Lower leg skin (tissue), 4 donors: ENCODE measurements at regions not wholly inside any gene's neighbourhood (a gene's known extent, or its start where the extent isn't known, plus 50 kb on each side); places are given as distances from the start of the nearest gene placed in this dataset.
"Not testable (repeated sequence)": the region's sequence is repeated elsewhere in the genome, so short reads cannot be mapped to it uniquely, and the experiment has no call there.

Experiments
- DNase-seq, 2 donors: peaks; one replicate each; pipeline ENCODE4 v3.0.0-alpha.2; 2019; ENCODE audit warnings: low spot score in 2 of 2
- H3K4me3 ChIP-seq: fragments of 200-600 bp; sonication (generic); 2 replicates; pipeline ENCODE4 v1.5.1; 2017; ENCODE audit warnings: mild to moderate bottlenecking, low read depth; ENCODE audit not compliant: poor library complexity, severe bottlenecking
- POLR2A ChIP-seq, 2 donors: fragments of 450-650 bp; IDR thresholded peaks; one replicate each; pipeline ENCODE4 v1.6.1; 2016 to 2017; ENCODE audit warnings: antibody characterized with exemption in 2 of 2, mild to moderate bottlenecking in 1 of 2, moderate library complexity in 1 of 2
- whole genome bisulfite sequencing, 2 donors: methylation state at CpG; one replicate each; pipeline ENCODE4 v1.1.5; 2018; 5-methylcytosine and 5-hydroxymethylcytosine counted together
- intact Hi-C: fragments of 100-400 bp; cut with DNase I; formaldehyde crosslinking; loops from one replicate; pipeline ENCODE4 v1.15.0; 2023; ENCODE audit warnings: low total_unique reads
- TF ChIP-seq, protein P1 (sequence below), 3 donors: fragments of 450-650 bp; IDR thresholded peaks; one replicate each; pipeline ENCODE4 v1.5.1; 2016; ENCODE audit warnings: antibody characterized with exemption in 3 of 3, mild to moderate bottlenecking in 3 of 3, moderate library complexity in 2 of 3

DNA sequence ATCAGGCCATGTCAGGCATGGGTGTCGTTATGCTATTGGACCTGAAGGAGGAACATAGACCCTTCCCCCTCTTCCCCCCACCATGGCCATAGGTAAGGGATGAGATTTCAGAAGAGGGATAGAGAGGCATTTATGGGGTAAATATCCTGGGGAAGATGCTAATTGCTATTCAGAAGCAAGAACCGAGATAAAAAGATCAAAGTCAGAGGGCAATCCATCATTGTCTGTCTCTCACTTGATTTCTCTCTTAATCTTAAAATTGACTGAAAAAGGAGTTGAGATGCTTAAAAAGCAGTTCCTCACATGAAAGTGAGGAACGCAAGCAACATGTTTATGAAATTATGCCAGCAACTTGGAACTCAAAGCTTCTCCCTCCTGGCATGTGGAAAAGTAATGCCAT is 212.0 kb downstream of the RPAP3 start:
- no peak overlapping the region for H3K4me3 ChIP-seq
- TF ChIP-seq, protein P1, sequence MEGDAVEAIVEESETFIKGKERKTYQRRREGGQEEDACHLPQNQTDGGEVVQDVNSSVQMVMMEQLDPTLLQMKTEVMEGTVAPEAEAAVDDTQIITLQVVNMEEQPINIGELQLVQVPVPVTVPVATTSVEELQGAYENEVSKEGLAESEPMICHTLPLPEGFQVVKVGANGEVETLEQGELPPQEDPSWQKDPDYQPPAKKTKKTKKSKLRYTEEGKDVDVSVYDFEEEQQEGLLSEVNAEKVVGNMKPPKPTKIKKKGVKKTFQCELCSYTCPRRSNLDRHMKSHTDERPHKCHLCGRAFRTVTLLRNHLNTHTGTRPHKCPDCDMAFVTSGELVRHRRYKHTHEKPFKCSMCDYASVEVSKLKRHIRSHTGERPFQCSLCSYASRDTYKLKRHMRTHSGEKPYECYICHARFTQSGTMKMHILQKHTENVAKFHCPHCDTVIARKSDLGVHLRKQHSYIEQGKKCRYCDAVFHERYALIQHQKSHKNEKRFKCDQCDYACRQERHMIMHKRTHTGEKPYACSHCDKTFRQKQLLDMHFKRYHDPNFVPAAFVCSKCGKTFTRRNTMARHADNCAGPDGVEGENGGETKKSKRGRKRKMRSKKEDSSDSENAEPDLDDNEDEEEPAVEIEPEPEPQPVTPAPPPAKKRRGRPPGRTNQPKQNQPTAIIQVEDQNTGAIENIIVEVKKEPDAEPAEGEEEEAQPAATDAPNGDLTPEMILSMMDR (IDR thresholded peaks at IDR 0.05), result no peak
- no peak for TF ChIP-seq POLR2A (IDR thresholded peaks at IDR 0.05)
- intact Hi-C loops, result no loop called here
- DNase-seq, result no peak
- 31 to 49% methylated on average over 3 of the region's 3 CpGs for WGBS, 2 donors

DNA sequence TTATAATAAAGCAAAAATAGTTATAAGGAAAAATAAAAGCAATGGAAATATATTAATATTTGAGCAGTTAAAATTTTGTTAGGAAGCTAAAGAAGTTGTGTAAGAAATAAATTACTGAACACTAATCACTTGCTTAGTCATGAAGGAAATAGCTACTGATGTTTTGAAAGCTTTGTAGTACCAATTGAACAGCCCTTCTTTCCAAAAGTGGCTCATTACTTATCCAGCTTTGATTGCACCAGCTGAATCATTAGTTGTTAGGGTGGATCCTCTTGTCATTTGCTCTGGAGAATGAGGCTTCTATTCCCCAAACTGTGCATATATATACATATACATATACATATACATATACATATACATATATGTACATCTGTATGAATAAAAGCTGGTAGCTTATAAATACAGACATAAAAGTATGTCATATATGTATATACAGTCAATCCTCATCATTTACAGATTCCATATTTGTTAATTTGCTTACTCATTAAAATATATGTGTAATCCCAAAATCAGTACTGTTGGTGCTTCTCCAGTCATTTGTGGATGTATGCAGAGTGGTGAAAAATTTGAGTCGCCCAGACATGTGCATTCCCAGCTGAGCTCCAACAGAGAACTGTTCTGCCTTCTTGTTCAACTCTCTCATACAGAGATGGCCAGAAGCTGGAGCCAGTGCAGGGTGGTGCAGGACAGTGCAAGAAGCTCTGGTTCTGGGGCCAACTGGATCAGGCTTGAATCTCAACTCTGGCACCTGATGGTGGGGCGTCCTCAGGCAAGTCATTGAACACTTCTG is 214.1 kb downstream of the RPAP3 start:
- no peak overlapping the region for H3K4me3 ChIP-seq
- intact Hi-C loops, result no loop called here
- DNase-seq, result no peak
- 58 to 67% methylated on average over 2 of the region's 2 CpGs for WGBS, 2 donors
- no peak for TF ChIP-seq POLR2A (IDR thresholded peaks at IDR 0.05)
- TF ChIP-seq, protein P1 (IDR thresholded peaks at IDR 0.05), result no peak

DNA sequence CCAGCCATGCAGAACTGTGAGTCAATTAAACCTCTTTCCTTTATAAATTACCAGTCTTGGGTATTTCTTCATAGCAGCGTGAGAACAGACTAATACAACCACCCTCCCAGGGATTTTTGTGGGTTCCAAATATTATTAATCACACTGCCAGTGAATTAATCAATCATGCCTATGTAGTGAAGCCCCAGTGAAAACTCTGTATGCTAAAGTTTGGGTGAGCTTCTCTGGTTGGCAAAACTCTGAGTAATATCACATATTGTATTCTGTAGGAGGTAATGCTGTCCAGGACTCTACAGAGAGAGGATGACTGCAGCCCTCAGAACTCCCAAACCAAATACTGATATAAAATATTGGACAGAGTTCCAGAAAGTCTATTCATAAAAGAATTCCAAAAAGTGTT is 216.9 kb downstream of the RPAP3 start:
- DNase-seq, result no peak
- TF ChIP-seq, protein P1 (IDR thresholded peaks at IDR 0.05), result no peak
- TF ChIP-seq POLR2A (IDR thresholded peaks at IDR 0.05), result no peak
- no peak overlapping the region for H3K4me3 ChIP-seq
- WGBS, 2 donors, result 58 to 83% methylated on average over 1 of the region's 1 CpG
- intact Hi-C loops, result no loop called here

DNA sequence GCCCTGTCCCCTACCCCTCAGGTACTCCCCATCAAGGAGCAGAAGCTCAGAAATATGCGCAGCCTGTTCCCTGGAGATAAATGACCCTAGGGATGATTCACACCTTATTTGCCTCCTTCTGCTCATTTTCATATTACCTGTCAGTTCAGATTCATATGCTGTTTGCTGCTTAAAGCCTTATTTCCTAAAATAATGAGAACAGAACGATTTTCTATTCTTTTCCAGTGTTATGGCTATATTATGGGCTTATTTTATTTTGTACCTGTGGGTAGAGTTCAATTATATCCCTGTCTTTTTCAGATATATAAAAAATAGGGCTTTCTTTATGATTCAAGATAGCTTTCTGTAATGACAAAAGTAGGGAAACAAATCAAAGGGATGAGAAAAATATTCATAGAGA is 224.8 kb downstream of the RPAP3 start:
- TF ChIP-seq, protein P1 (IDR thresholded peaks at IDR 0.05), result no peak
- TF ChIP-seq POLR2A (IDR thresholded peaks at IDR 0.05), result no peak
- intact Hi-C loops, result no loop called here
- DNase-seq, result no peak
- WGBS, 2 donors, result 55 to 58% methylated on average over 2 of the region's 2 CpGs
- H3K4me3 ChIP-seq, result no peak overlapping the region

DNA sequence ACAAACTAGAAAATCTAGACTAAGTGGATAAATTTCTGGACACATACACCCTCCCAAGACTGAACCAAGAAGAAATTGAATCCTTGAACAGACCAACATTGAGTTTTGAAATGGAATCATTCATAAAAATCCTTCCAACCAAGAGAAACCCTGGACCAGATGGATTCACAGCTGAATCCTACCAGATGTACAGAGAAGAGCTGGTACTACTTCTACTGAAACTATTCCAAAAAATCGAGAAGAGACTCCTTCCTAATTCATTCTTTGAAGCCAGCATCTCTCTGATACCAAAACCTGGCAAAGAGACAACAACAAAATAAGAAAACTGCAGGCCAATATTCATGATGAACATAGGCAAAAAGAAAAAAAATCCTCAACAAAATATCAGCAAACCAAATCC is 227.4 kb downstream of the RPAP3 start:
- TF ChIP-seq, protein P1 (IDR thresholded peaks at IDR 0.05), result no peak
- TF ChIP-seq POLR2A (IDR thresholded peaks at IDR 0.05), result no peak
- intact Hi-C loops, result no loop called here
- WGBS, 2 donors, result 32 to 36% methylated on average over 1 of the region's 1 CpG
- no peak for DNase-seq
- no peak overlapping the region for H3K4me3 ChIP-seq

DNA sequence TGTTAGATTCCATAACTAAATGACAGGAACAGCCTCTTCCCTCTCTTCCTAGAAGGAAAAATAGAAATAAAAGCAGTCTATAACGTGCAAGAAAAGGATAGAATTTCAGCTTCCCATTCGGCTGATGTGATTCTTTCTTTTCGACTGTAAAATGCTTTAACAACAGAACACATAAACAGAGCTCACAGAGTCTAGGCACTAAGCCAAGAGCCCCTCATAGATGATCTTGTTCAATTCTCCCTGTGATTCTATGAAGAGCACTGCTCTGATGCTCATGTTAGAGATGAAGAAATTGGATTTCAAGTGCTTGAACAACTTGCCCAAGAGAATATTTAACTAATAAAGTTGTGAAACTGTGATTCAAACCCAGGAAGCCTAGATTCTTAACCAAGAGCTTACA is 232.7 kb downstream of the RPAP3 start:
- DNase-seq, result no peak
- intact Hi-C loops, result no loop called here
- TF ChIP-seq, protein P1 (IDR thresholded peaks at IDR 0.05), result no peak
- TF ChIP-seq POLR2A (IDR thresholded peaks at IDR 0.05), result no peak
- H3K4me3 ChIP-seq, result no peak overlapping the region
- 76 to 84% methylated on average over 3 of the region's 3 CpGs for WGBS, 2 donors

DNA sequence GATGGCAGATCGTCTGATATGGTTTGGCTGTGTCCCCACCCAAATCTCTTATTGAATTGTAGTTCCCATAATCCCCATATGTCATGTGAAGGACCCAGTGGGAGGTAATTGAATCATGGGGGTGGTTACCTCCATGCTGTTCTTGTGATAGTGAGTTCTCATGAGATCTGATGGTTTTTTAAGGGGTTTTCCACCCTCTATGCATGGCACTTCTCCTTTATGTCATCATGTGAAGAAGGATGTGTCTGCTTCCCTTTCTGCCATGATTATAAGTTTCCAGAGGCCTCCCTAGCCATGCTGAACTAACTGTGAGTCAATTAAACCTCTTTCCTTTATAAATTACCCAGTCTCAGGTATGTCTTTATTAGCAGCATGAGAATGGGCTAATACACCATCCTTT is 235.5 kb downstream of the RPAP3 start:
- 68 to 71% methylated on average over 1 of the region's 1 CpG for WGBS, 2 donors

DNA sequence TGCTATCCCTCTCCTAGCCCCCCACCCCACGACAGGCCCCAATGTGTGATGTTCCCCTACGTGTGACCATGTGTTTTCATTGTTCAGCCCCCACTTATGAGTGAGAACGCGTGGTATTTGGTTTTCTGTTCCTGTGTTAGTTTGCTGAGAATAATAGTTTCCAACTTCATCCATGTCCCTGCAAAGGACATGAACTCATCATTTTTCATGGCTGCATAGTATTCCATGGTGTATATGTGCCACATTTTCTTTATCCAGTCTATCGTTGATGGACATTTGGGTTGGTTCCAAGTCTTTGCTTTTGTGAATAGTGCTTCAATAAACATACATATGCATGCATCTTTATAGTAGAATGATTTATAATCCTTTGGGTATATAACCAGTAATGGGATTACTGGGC is 241.9 kb downstream of the RPAP3 start:
- 87 to 88% methylated on average over 5 of the region's 5 CpGs for WGBS, 2 donors
- DNase-seq, intact Hi-C loops, H3K4me3 ChIP-seq: not testable (repeated sequence)

More for the DNA sequence above, 235.5 kb downstream of the RPAP3 start:
- H3K4me3 ChIP-seq, intact Hi-C loops, DNase-seq: not testable (repeated sequence)
